WERI-Rb-1 (cell line): ENCODE measurements at regions not wholly inside any gene's neighbourhood (a gene's known extent, or its start where the extent isn't known, plus 50 kb on each side); places are given as distances from the start of the nearest gene placed in this dataset.
A peak's percentile ranks its signal among the peaks of the same experiment; 100 is the strongest.
"Not testable (repeated sequence)": the region's sequence is repeated elsewhere in the genome, so short reads cannot be mapped to it uniquely, and the experiment has no call there.

Experiments
- DNase-seq: peaks from one replicate; pipeline ENCODE4 v3.0.0-alpha.2; 2020
- H3K27ac ChIP-seq: fragments of 250-450 bp; sonication (Bioruptor Pico); 2 replicates; pipeline ENCODE4 v1.5.1; 2020; ENCODE audit warnings: mild to moderate bottlenecking, moderate library complexity
- H3K27me3 ChIP-seq: fragments of 250-450 bp; sonication (Bioruptor Pico); 2 replicates; pipeline ENCODE4 v1.5.1; 2021; ENCODE audit warnings: mild to moderate bottlenecking, low read depth, moderate library complexity; ENCODE audit not compliant: insufficient read depth, severe bottlenecking
- H3K36me3 ChIP-seq: fragments of 250-450 bp; sonication (Bioruptor Pico); 2 replicates; pipeline ENCODE4 v1.5.1; 2020; ENCODE audit warnings: mild to moderate bottlenecking, moderate library complexity
- H3K4me3 ChIP-seq: 2 replicates; pipeline ENCODE4 v1.5.1; 2011; ENCODE audit warnings: low read depth, mild to moderate bottlenecking, control low read depth, low read length
- H3K9me3 ChIP-seq: fragments of 250-450 bp; sonication (Bioruptor Pico); 2 replicates; pipeline ENCODE4 v1.5.1; 2021; ENCODE audit warnings: mild to moderate bottlenecking, moderate library complexity; ENCODE audit not compliant: severe bottlenecking
- CTCF ChIP-seq: IDR thresholded peaks from 2 replicates; pipeline ENCODE4 v1.5.1; 2011; ENCODE audit warnings: low read depth, mild to moderate bottlenecking, control low read depth, inconsistent platforms, low read length

- Histone ChIP-seq H3K27me3 (no peaks in the 10 kb centered on the region), H3K27ac (no peak overlapping the region), H3K9me3 (no peaks in the 10 kb centered on the region), H3K36me3 (no peaks in the 10 kb centered on the region), H3K4me3 (no peak overlapping the region)
- DNase-seq = no peak
- TF ChIP-seq CTCF = no peak
Observed at GRCh38 chr3:74377669-74378068, 236.8 kb downstream of the CNTN3 start.

- not testable (repeated sequence) for H3K9me3 ChIP-seq, H3K27ac ChIP-seq, H3K27me3 ChIP-seq, H3K36me3 ChIP-seq, H3K4me3 ChIP-seq
- peak; percentile 31; the same call in 1 of the 2 replicates for TF ChIP-seq CTCF
- peak; percentile 20 for DNase-seq
Observed at GRCh38 chr3:74376323-74376722, 238.1 kb downstream of the CNTN3 start.

- no peak overlapping the region for H3K4me3 ChIP-seq
- no peak for TF ChIP-seq CTCF
Observed at GRCh38 chr3:74375653-74376052, 238.8 kb downstream of the CNTN3 start.

GRCh38 chr3:74372743-74373142 lies 241.7 kb downstream of the CNTN3 start:
- Histone ChIP-seq H3K27me3 (no peaks in the 10 kb centered on the region), H3K4me3 (no peak overlapping the region), H3K36me3 (no peaks in the 10 kb centered on the region), H3K9me3 (no peaks in the 10 kb centered on the region), H3K27ac (no peak overlapping the region)
- no peak for DNase-seq
- no peak for TF ChIP-seq CTCF

More at GRCh38 chr3:74375653-74376052, 238.8 kb downstream of the CNTN3 start:
- H3K27ac ChIP-seq = no peak overlapping the region
- DNase-seq = no peak
- no peaks in the 10 kb centered on the region for H3K27me3 ChIP-seq
- H3K9me3 ChIP-seq = no peaks in the 10 kb centered on the region
- H3K36me3 ChIP-seq = no peaks in the 10 kb centered on the region

GRCh38 chr3:74370342-74370741 lies 244.1 kb downstream of the CNTN3 start:
- no peak for TF ChIP-seq CTCF
- no peaks in the 10 kb centered on the region for H3K27me3 ChIP-seq
- DNase-seq = no peak
- no peaks in the 10 kb centered on the region for H3K36me3 ChIP-seq
- H3K9me3 ChIP-seq = no peaks in the 10 kb centered on the region
- H3K27ac ChIP-seq = no peak overlapping the region
- H3K4me3 ChIP-seq = no peak overlapping the region

GRCh38 chr3:74366331-74366730 lies 248.1 kb downstream of the CNTN3 start:
- Histone ChIP-seq H3K36me3 (no peaks in the 10 kb centered on the region), H3K4me3 (no peak overlapping the region), H3K27me3 (no peaks in the 10 kb centered on the region), H3K9me3 (no peaks in the 10 kb centered on the region), H3K27ac (no peak overlapping the region)
- no peak for DNase-seq
- no peak for TF ChIP-seq CTCF
